GM23248 (cell line): ENCODE measurements at regions not wholly inside any gene's neighbourhood (a gene's known extent, or its start where the extent isn't known, plus 50 kb on each side); places are given as distances from the start of the nearest gene placed in this dataset.

Experiments used
- EZH2 ChIP-seq: fragments of 200-600 bp; sonication (generic); IDR thresholded peaks from 2 replicates; pipeline ENCODE4 v1.6.1; 2018; ENCODE audit warnings: antibody characterized with exemption, mild to moderate bottlenecking; ENCODE audit not compliant: insufficient read depth, poor library complexity, severe bottlenecking
- EZH2phosphoT487 ChIP-seq: fragments of 200-600 bp; sonication (generic); IDR thresholded peaks from 2 replicates; pipeline ENCODE4 v1.6.1; 2018; ENCODE audit warnings: antibody characterized with exemption, moderate library complexity, mild to moderate bottlenecking, low read depth; ENCODE audit not compliant: insufficient read depth

GRCh38 chr13:40363653-40364052 is 302.8 kb downstream of the FOXO1 start:
- TF ChIP-seq EZH2 (no peak), EZH2phosphoT487 (no peak)
